Endothelial cell of umbilical vein (primary cell): ENCODE measurements at regions not wholly inside any gene's neighbourhood (a gene's known extent, or its start where the extent isn't known, plus 50 kb on each side); places are given as distances from the start of the nearest gene placed in this dataset.

Experiments used
- BruUV-seq: library from RNA; stranded (reverse); fragments of 400-500 nt; replicated peaks from 2 replicates; lab custom pipeline; 2021; lab: Mats Ljungman, UMichigan
- CTCF ChIA-PET: fragments of 300-600, 350-600 bp; sonication (Branson Sonifier 250); formaldehyde crosslinking; loops from one replicate; lab custom pipeline; 2021; ENCODE audit warnings: antibody characterized with exemption, inconsistent platforms; lab: Charles Lee
- POLR2A ChIA-PET: fragments of 300-600, 350-600 bp; sonication (Branson Sonifier 250); formaldehyde crosslinking; loops from one replicate; lab custom pipeline; 2021; ENCODE audit warnings: antibody characterized with exemption, inconsistent platforms; lab: Charles Lee
- DNase-seq: peaks from one replicate; pipeline ENCODE4 v3.0.0-alpha.2; 2011; ENCODE audit warnings: low read depth, low spot score
- FAIRE-seq: peaks from 2 replicates; lab custom pipeline; 2011; peaks lifted over from hg19 to GRCh38; lab: Jason Lieb, UNC
- H2AFZ ChIP-seq: 2 replicates; pipeline ENCODE4 v1.6.0; 2012; ENCODE audit warnings: low read depth, low read length, control low read depth, inconsistent platforms
- H3K27ac ChIP-seq: 2 replicates; pipeline ENCODE4 v1.5.1; 2011; ENCODE audit warnings: low read depth, mild to moderate bottlenecking, control low read depth, low read length, moderate library complexity; ENCODE audit not compliant: insufficient read depth
- H3K27me3 ChIP-seq, 2 experiments: 2 replicates each; pipeline versions ENCODE4 v1.6.0 to v1.6.1; 2011; ENCODE audit warnings: low read length in 2 of 2, mixed read lengths in 1 of 2; ENCODE audit not compliant: control insufficient read depth in 2 of 2, insufficient read depth in 2 of 2
- H3K36me3 ChIP-seq, 2 experiments: 2 replicates in 1 of 2; 3 replicates in 1 of 2; pipeline ENCODE4 v1.5.1; 2011; ENCODE audit warnings: low read length in 2 of 2, mild to moderate bottlenecking in 1 of 2, moderate library complexity in 1 of 2; ENCODE audit not compliant: control insufficient read depth in 2 of 2, insufficient read depth in 2 of 2; ENCODE audit errors: extremely low read depth in 1 of 2
- H3K4me1 ChIP-seq: 3 replicates; pipeline ENCODE4 v1.5.1; 2011; ENCODE audit warnings: mild to moderate bottlenecking, low read length; ENCODE audit not compliant: control insufficient read depth, insufficient read depth; ENCODE audit errors: extremely low read depth
- H3K4me2 ChIP-seq: 2 replicates; pipeline ENCODE4 v1.6.1; 2011; ENCODE audit warnings: low read length, control low read depth, mixed read lengths; ENCODE audit not compliant: insufficient read depth
- H3K4me3 ChIP-seq, 3 experiments: fragments of 200-600 bp in 1 of 3; sonication (generic), shearing (Covaris generic) in 1 of 3; replicated peaks in 1 of 3; 2 replicates each; pipeline ENCODE4 v1.5.1; 2011 to 2016; ENCODE audit warnings: control low read depth in 3 of 3, low read length in 3 of 3, mild to moderate bottlenecking in 2 of 3, inconsistent platforms in 1 of 3, low read depth in 1 of 3, moderate library complexity in 1 of 3; ENCODE audit not compliant: insufficient read depth in 1 of 3
- H3K79me2 ChIP-seq: 2 replicates; pipeline ENCODE4 v1.6.0; 2012; ENCODE audit warnings: low read length, inconsistent platforms; ENCODE audit not compliant: control insufficient read depth, insufficient read depth
- H3K9ac ChIP-seq: replicated peaks from 2 replicates; pipeline ENCODE3; 2011; ENCODE audit warnings: low read length, control low read depth; ENCODE audit not compliant: insufficient read depth; ENCODE audit errors: extremely low read depth
- H3K9me1 ChIP-seq: replicated peaks from 3 replicates; pipeline ENCODE4 v1.6.0; 2011; ENCODE audit warnings: mild to moderate bottlenecking, low read length; ENCODE audit not compliant: control insufficient read depth, insufficient read depth; ENCODE audit errors: extremely low read depth
- H3K9me3 ChIP-seq: replicated peaks from 2 replicates; pipeline ENCODE4 v1.5.1; 2012; ENCODE audit warnings: low read length, inconsistent platforms; ENCODE audit not compliant: control insufficient read depth, insufficient read depth
- H4K20me1 ChIP-seq: replicated peaks from 2 replicates; pipeline ENCODE3; 2011; ENCODE audit warnings: mild to moderate bottlenecking, low read length; ENCODE audit not compliant: control insufficient read depth, insufficient read depth; ENCODE audit errors: extremely low read depth
- CTCF ChIP-seq, 2 donors: IDR thresholded peaks; 1 replicate in 1 of 2; 2 replicates in 1 of 2; pipeline ENCODE4 v1.5.1; 2011; ENCODE audit warnings: low read length in 2 of 2, mild to moderate bottlenecking in 2 of 2, moderate library complexity in 2 of 2, control low read depth in 1 of 2, inconsistent platforms in 1 of 2, low read depth in 1 of 2; ENCODE audit not compliant: insufficient read depth in 1 of 2; ENCODE audit errors: extremely low read depth in 1 of 2
- EZH2 ChIP-seq: IDR thresholded peaks from 2 replicates; pipeline ENCODE4 v1.6.1; 2012; ENCODE audit warnings: borderline replicate concordance, low read depth, mild to moderate bottlenecking, moderate library complexity, low read length, inconsistent platforms; ENCODE audit not compliant: severe bottlenecking
- FOS ChIP-seq: IDR thresholded peaks from 2 replicates; pipeline ENCODE4 v1.6.1; 2011; ENCODE audit warnings: mild to moderate bottlenecking, low read length, moderate library complexity, borderline replicate concordance; ENCODE audit not compliant: insufficient read depth
- GATA2 ChIP-seq: IDR thresholded peaks from 2 replicates; pipeline ENCODE4 v1.7.0; 2011; ENCODE audit warnings: low read depth, mild to moderate bottlenecking, moderate library complexity, mixed read lengths, low read length; ENCODE audit not compliant: insufficient read length, insufficient read depth
- JUN ChIP-seq: IDR thresholded peaks from 2 replicates; pipeline ENCODE4 v1.6.1; 2011; ENCODE audit warnings: borderline replicate concordance, low read depth; ENCODE audit not compliant: insufficient read length, insufficient read depth
- MAX ChIP-seq: IDR thresholded peaks from 2 replicates; pipeline ENCODE4 v1.6.1; 2011; ENCODE audit not compliant: insufficient read depth, insufficient read length
- MYC ChIP-seq: IDR thresholded peaks from one replicate; pipeline ENCODE4 v1.6.1; 2011; ENCODE audit warnings: mild to moderate bottlenecking, low read depth, low read length
- POLR2A ChIP-seq: IDR thresholded peaks from 2 replicates; pipeline ENCODE4 v1.6.1; 2012; ENCODE audit warnings: low read depth, mild to moderate bottlenecking, control low read depth, low read length
- POLR2AphosphoS5 ChIP-seq: IDR thresholded peaks from 2 replicates; pipeline ENCODE4 v1.6.1; 2012; ENCODE audit warnings: low read depth, mild to moderate bottlenecking, control low read depth, low read length, moderate library complexity; ENCODE audit not compliant: insufficient read depth
- dilution Hi-C: fragments of 300-500 bp; cut with MboI; formaldehyde crosslinking; loops from one replicate; pipeline ENCODE4 v1.15.0; 2019; ENCODE audit warnings: low sequenced_read_pairs; ENCODE audit not compliant: extremely low pct_ligation_motif_present
- intact Hi-C: fragments of 100-400 bp; cut with micrococcal nuclease; formaldehyde crosslinking; loops from one replicate; pipeline ENCODE4 v1.10.0; 2022

- Histone ChIP-seq H3K9me3 (no peaks in the 10 kb centered on the region), H3K9ac (no peak overlapping the region), H3K27ac (no peak overlapping the region), H2AFZ (no peak overlapping the region), H3K4me2 (no peak overlapping the region), H3K36me3 (no peaks in the 10 kb centered on the region), H3K4me3 (no peak overlapping the region), H3K9me1 (no peaks in the 10 kb centered on the region), H3K27me3 (peaks cover 32 to 56% of the 10 kb centered on the region in 2 experiments), H3K79me2 (no peaks in the 10 kb centered on the region), H3K4me1 (peaks cover 11% of the 10 kb centered on the region), H4K20me1 (peaks cover 3% of the 10 kb centered on the region)
- no TSS peak for BruUV-seq
- FAIRE-seq, result no peak
- ChIA-PET CTCF (interaction anchor here (0.8 to 7.9 kb wide), 6 partner anchors 18 to 166 kb away, joined by 3 to 139 read pairs (median 4); no protein-coding TSS in a partner anchor), POLR2A (no interaction called here)
- no peak for DNase-seq
- TF ChIP-seq EZH2 (no peak), POLR2AphosphoS5 (no peak), POLR2A (no peak), FOS (no peak), JUN (no peak), CTCF (IDR thresholded peaks at IDR 0.05; ENCODE audit: extremely low read depth in 1 of 2, insufficient read depth in 1 of 2, low read depth in 1 of 2, low read length in 2 of 2) (no peak), MAX (no peak), GATA2 (no peak), MYC (no peak)
- dilution Hi-C loops (no loop called here), intact Hi-C loops (loop anchor here (10.0 kb wide), 2 partner anchors 388 to 598 kb away; no protein-coding TSS in a partner anchor)
Measured at GRCh38 chr18:22816266-22817176, 116.6 kb upstream of the RBBP8 start.
